HepG2 (cell line): ENCODE measurements at regions not wholly inside any gene's neighbourhood (a gene's known extent, or its start where the extent isn't known, plus 50 kb on each side); places are given as distances from the start of the nearest gene placed in this dataset.
A peak's percentile ranks its signal among the peaks of the same experiment; 100 is the strongest.

Source experiments
- BHLHE40 ChIP-seq: IDR thresholded peaks from 2 replicates; pipeline ENCODE4 v1.6.1; 2011; ENCODE audit warnings: low read length, improper control_type of control experiment
- GZF1 ChIP-seq: sonication (generic); formaldehyde crosslinking; IDR thresholded peaks from 2 replicates; pipeline ENCODE4 v1.5.1; 2020; ENCODE audit warnings: mild to moderate bottlenecking, missing genetic modification reagents
- KDM4B ChIP-seq: sonication (generic); formaldehyde crosslinking; IDR thresholded peaks from 2 replicates; pipeline ENCODE4 v1.4.0; 2020; ENCODE audit warnings: missing genetic modification reagents
- NCOA5 ChIP-seq: sonication (generic); formaldehyde crosslinking; IDR thresholded peaks from 2 replicates; pipeline ENCODE4 v1.4.0; 2020; ENCODE audit warnings: missing genetic modification reagents
- NFYC ChIP-seq: IDR thresholded peaks from 2 replicates; pipeline ENCODE4 v1.6.1; 2016; ENCODE audit warnings: missing genetic modification reagents, missing compliant biosample characterization
- NRL ChIP-seq: sonication (generic); formaldehyde crosslinking; IDR thresholded peaks from 2 replicates; pipeline ENCODE4 v1.5.0; 2020; ENCODE audit warnings: missing genetic modification reagents, mild to moderate bottlenecking, moderate library complexity, borderline replicate concordance
- POLR2AphosphoS2 ChIP-seq: IDR thresholded peaks from 2 replicates; pipeline ENCODE4 v1.6.1; 2011; ENCODE audit warnings: low read depth, low read length, improper control_type of control experiment
- SUZ12 ChIP-seq: fragments of 150-350 bp; IDR thresholded peaks from 2 replicates; pipeline ENCODE4 v1.6.1; 2014; ENCODE audit warnings: low read depth, low read length
- ZBTB21 ChIP-seq: sonication (generic); formaldehyde crosslinking; IDR thresholded peaks from 2 replicates; pipeline ENCODE4 v1.4.0; 2020; ENCODE audit warnings: missing genetic modification reagents
- ZBTB7A ChIP-seq: sonication (generic); formaldehyde crosslinking; IDR thresholded peaks from 2 replicates; pipeline ENCODE4 v1.8.0; 2022; ENCODE audit warnings: mild to moderate bottlenecking, missing genetic modification reagents
- ZFYVE20 ChIP-seq: sonication (generic); formaldehyde crosslinking; IDR thresholded peaks from 2 replicates; pipeline ENCODE4 v1.8.0; 2023; ENCODE audit warnings: low read depth, mild to moderate bottlenecking, moderate library complexity, missing genetic modification reagents, borderline replicate concordance
- ZNF20 ChIP-seq: sonication (generic); formaldehyde crosslinking; IDR thresholded peaks from 2 replicates; pipeline ENCODE4 v1.4.0; 2020; ENCODE audit warnings: mild to moderate bottlenecking, moderate library complexity, missing genetic modification reagents
- ZNF234 ChIP-seq: sonication (generic); formaldehyde crosslinking; conservative IDR thresholded peaks from 2 replicates; pipeline ENCODE4 v1.5.1; 2020; ENCODE audit warnings: mild to moderate bottlenecking, missing genetic modification reagents
- ZNF3 ChIP-seq: IDR thresholded peaks from 2 replicates; pipeline ENCODE4 v1.7.0; 2017; ENCODE audit warnings: inconsistent platforms
- TF ChIP-seq, protein P1 (sequence below): sonication (generic); formaldehyde crosslinking; IDR thresholded peaks from 2 replicates; pipeline ENCODE4 v1.8.1; 2023; ENCODE audit warnings: mild to moderate bottlenecking, missing genetic modification reagents
- TF ChIP-seq, protein P2 (sequence below): sonication (generic); formaldehyde crosslinking; IDR thresholded peaks from 2 replicates; pipeline ENCODE4 v1.5.1; 2020; ENCODE audit warnings: missing genetic modification reagents, mild to moderate bottlenecking, borderline replicate concordance
- TF ChIP-seq, protein P3 (sequence below), 2 experiments: fragments of 450-650 bp in 1 of 2; sonication (generic) in 1 of 2; formaldehyde crosslinking; IDR thresholded peaks; 2 replicates each; pipeline versions ENCODE4 v1.5.0 to v1.8.0; 2020 to 2022; ENCODE audit warnings: mild to moderate bottlenecking in 1 of 2, missing genetic modification reagents in 1 of 2
- TF ChIP-seq, protein P4 (sequence below): sonication (generic); formaldehyde crosslinking; IDR thresholded peaks from 2 replicates; pipeline ENCODE4 v1.8.1; 2023; ENCODE audit warnings: mild to moderate bottlenecking, missing genetic modification reagents, borderline replicate concordance
- TF ChIP-seq, protein P5 (sequence below): sonication (generic); formaldehyde crosslinking; IDR thresholded peaks from 2 replicates; pipeline ENCODE4 v1.5.0; 2020; ENCODE audit warnings: mild to moderate bottlenecking, low read depth, missing genetic modification reagents, borderline replicate concordance
- TF ChIP-seq, protein P6 (sequence below): sonication (generic); formaldehyde crosslinking; IDR thresholded peaks from 2 replicates; pipeline ENCODE4 v1.5.0; 2020; ENCODE audit warnings: missing genetic modification reagents
- TF ChIP-seq, protein P7 (sequence below): sonication (generic); formaldehyde crosslinking; IDR thresholded peaks from 2 replicates; pipeline ENCODE4 v1.8.0; 2022; ENCODE audit warnings: low read depth, missing genetic modification reagents
- TF ChIP-seq, protein P8 (sequence below): sonication (generic); formaldehyde crosslinking; IDR thresholded peaks from 2 replicates; pipeline ENCODE4 v1.5.0; 2020; ENCODE audit warnings: mild to moderate bottlenecking, missing genetic modification reagents, borderline replicate concordance

DNA sequence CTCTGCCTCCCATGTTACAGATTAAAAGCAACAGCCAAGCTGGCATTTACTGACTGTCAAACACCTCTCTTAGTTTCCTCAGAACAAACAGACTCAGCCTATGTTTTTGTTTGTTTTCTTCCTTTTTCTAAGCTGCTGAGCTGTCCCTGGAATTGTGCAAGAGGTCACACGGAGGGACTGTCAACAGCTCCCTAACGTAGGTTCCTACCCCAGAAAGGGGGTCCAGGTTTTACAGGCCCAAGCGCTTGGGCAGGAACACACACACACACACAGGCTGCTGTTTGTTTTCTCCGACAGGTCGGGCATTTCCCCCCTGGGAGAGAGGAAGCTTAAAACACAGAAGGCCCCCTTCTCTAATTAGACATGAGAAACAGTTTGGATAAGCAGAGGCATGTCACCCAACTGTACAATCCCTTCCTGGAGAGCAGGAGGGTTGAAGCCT lies 739.6 kb upstream of the TBX3 start (continued):
- TF ChIP-seq, protein P1, sequence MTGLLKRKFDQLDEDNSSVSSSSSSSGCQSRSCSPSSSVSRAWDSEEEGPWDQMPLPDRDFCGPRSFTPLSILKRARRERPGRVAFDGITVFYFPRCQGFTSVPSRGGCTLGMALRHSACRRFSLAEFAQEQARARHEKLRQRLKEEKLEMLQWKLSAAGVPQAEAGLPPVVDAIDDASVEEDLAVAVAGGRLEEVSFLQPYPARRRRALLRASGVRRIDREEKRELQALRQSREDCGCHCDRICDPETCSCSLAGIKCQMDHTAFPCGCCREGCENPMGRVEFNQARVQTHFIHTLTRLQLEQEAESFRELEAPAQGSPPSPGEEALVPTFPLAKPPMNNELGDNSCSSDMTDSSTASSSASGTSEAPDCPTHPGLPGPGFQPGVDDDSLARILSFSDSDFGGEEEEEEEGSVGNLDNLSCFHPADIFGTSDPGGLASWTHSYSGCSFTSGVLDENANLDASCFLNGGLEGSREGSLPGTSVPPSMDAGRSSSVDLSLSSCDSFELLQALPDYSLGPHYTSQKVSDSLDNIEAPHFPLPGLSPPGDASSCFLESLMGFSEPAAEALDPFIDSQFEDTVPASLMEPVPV (CRISPR knock-in tag): no peak
- TF ChIP-seq, protein P2, sequence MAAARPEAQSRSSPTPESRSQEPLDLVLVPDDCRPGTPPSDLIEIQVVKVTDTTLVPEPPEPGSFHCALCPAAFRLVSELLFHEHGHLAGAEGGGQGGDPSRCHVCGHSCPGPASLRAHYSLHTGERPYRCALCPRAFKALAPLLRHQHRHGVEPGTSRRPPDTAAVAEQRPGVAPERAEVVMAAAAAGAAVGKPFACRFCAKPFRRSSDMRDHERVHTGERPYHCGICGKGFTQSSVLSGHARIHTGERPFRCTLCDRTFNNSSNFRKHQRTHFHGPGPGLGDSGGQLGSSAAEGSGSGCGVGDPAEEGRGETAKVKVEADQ (CRISPR knock-in tag): no peak
- TF ChIP-seq, protein P3, sequence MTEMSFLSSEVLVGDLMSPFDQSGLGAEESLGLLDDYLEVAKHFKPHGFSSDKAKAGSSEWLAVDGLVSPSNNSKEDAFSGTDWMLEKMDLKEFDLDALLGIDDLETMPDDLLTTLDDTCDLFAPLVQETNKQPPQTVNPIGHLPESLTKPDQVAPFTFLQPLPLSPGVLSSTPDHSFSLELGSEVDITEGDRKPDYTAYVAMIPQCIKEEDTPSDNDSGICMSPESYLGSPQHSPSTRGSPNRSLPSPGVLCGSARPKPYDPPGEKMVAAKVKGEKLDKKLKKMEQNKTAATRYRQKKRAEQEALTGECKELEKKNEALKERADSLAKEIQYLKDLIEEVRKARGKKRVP (CRISPR knock-in tag; IDR thresholded peaks at IDR 0.05): peak in 1 of 2 experiments; percentile 88; a peak in 2 of 4 replicates
- TF ChIP-seq, protein P4, sequence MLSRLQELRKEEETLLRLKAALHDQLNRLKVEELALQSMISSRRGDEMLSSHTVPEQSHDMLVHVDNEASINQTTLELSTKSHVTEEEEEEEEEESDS: no peak
- TF ChIP-seq BHLHE40: peak; percentile 47; the same call in 1 of the 2 replicates
- TF ChIP-seq NCOA5 (CRISPR knock-in tag): no peak; the same call in 1 of the 2 replicates
- TF ChIP-seq NRL (CRISPR knock-in tag): no peak
- TF ChIP-seq ZNF3 (CRISPR knock-in tag): peak; percentile 58; the same call in 1 of the 2 replicates
- no peak for TF ChIP-seq ZNF20 (CRISPR knock-in tag)
- TF ChIP-seq, protein P5, sequence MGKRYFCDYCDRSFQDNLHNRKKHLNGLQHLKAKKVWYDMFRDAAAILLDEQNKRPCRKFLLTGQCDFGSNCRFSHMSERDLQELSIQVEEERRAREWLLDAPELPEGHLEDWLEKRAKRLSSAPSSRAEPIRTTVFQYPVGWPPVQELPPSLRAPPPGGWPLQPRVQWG (CRISPR knock-in tag): no peak
- no peak for TF ChIP-seq SUZ12
- TF ChIP-seq, protein P6, sequence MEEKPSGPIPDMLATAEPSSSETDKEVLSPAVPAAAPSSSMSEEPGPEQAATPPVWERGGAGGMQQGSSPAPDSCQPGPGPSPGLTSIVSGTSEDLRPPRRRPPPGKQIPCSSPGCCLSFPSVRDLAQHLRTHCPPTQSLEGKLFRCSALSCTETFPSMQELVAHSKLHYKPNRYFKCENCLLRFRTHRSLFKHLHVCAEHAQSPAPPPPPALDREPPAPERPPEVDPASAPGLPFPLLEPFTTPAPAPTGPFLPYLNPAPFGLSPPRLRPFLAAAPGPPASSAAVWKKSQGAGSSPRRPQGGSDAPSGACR (CRISPR knock-in tag): peak; percentile 74; the same call in 1 of the 2 replicates
- TF ChIP-seq ZNF234 (CRISPR knock-in tag): no peak
- TF ChIP-seq POLR2AphosphoS2: no peak
- TF ChIP-seq, protein P7, sequence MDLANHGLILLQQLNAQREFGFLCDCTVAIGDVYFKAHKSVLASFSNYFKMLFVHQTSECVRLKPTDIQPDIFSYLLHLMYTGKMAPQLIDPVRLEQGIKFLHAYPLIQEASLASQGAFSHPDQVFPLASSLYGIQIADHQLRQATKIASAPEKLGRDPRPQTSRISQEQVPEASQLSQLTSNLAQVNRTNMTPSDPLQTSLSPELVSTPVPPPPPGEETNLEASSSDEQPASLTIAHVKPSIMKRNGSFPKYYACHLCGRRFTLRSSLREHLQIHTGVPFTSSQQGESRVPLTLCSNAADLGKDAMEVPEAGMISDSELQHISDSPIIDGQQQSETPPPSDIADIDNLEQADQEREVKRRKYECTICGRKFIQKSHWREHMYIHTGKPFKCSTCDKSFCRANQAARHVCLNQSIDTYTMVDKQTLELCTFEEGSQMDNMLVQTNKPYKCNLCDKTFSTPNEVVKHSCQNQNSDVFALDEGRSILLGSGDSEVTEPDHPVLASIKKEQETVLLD: peak; percentile 71
- peak; percentile 99 for TF ChIP-seq ZBTB7A (CRISPR knock-in tag)
- peak; percentile 38; the same call in 1 of the 2 replicates for TF ChIP-seq NFYC (CRISPR knock-in tag)
- no peak for TF ChIP-seq ZFYVE20 (CRISPR knock-in tag)
- TF ChIP-seq, protein P8, sequence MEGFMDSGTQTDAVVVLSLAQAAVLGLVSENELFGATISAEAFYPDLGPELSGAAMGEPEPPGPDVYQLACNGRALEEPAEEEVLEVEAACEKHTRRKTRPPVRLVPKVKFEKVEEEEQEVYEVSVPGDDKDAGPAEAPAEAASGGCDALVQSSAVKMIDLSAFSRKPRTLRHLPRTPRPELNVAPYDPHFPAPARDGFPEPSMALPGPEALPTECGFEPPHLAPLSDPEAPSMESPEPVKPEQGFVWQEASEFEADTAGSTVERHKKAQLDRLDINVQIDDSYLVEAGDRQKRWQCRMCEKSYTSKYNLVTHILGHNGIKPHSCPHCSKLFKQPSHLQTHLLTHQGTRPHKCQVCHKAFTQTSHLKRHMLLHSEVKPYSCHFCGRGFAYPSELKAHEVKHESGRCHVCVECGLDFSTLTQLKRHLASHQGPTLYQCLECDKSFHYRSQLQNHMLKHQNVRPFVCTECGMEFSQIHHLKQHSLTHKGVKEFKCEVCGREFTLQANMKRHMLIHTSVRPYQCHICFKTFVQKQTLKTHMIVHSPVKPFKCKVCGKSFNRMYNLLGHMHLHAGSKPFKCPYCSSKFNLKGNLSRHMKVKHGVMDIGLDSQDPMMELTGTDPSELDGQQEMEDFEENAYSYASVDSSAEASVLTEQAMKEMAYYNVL (CRISPR knock-in tag): peak; percentile 100
- peak; percentile 97 for TF ChIP-seq KDM4B (CRISPR knock-in tag)
- TF ChIP-seq GZF1 (CRISPR knock-in tag): no peak
- 0 out of 2 replicates have a peak, but pooled peaks have one; percentile 47 for TF ChIP-seq ZBTB21
